Kidney epithelial cell (primary cell): ENCODE measurements at regions not wholly inside any gene's neighbourhood (a gene's known extent, or its start where the extent isn't known, plus 50 kb on each side); places are given as distances from the start of the nearest gene placed in this dataset.
A peak's percentile ranks its signal among the peaks of the same experiment; 100 is the strongest.

Experiments
- DNase-seq: peaks from one replicate; pipeline ENCODE4 v3.0.0-alpha.2; 2010; ENCODE audit warnings: low read depth
- H3K27me3 ChIP-seq: 2 replicates; pipeline ENCODE4 v1.6.0; 2011; ENCODE audit warnings: low read length; ENCODE audit not compliant: control insufficient read depth, insufficient read depth
- H3K36me3 ChIP-seq: 2 replicates; pipeline ENCODE4 v1.5.1; 2011; ENCODE audit warnings: low read length; ENCODE audit not compliant: control insufficient read depth, insufficient read depth
- H3K4me3 ChIP-seq: 2 replicates; pipeline ENCODE4 v1.5.1; 2011; ENCODE audit warnings: low read depth, mild to moderate bottlenecking, control low read depth, low read length
- CTCF ChIP-seq: IDR thresholded peaks from 2 replicates; pipeline ENCODE4 v1.5.1; 2011; ENCODE audit warnings: mild to moderate bottlenecking, moderate library complexity, low read length, control low read depth, inconsistent platforms; ENCODE audit not compliant: insufficient read depth, poor library complexity, severe bottlenecking

- peak; percentile 18 for TF ChIP-seq CTCF
- Histone ChIP-seq H3K36me3 (no peaks in the 10 kb centered on the region), H3K4me3 (no peak overlapping the region), H3K27me3 (no peaks in the 10 kb centered on the region)
- no peak for DNase-seq
Measured at GRCh38 chr9:107155244-107155817, 127.7 kb upstream of the RAD23B start.

- TF ChIP-seq CTCF: peak; percentile 66
- Histone ChIP-seq H3K27me3 (no peaks in the 10 kb centered on the region), H3K4me3 (no peak overlapping the region), H3K36me3 (no peaks in the 10 kb centered on the region)
- no peak for DNase-seq
Measured at GRCh38 chr9:107158321-107158720, 124.8 kb upstream of the RAD23B start.

GRCh38 chr9:107161338-107161737 lies 121.7 kb upstream of the RAD23B start:
- Histone ChIP-seq H3K27me3 (no peaks in the 10 kb centered on the region), H3K4me3 (no peak overlapping the region), H3K36me3 (no peaks in the 10 kb centered on the region)
- no peak for DNase-seq
- TF ChIP-seq CTCF: no peak

GRCh38 chr9:107163370-107163769 lies 119.7 kb upstream of the RAD23B start:
- H3K36me3 ChIP-seq: no peaks in the 10 kb centered on the region
- no peak for DNase-seq

GRCh38 chr9:107169796-107170195 lies 113.3 kb upstream of the RAD23B start:
- TF ChIP-seq CTCF: no peak
- H3K27me3 ChIP-seq: no peaks in the 10 kb centered on the region
- H3K4me3 ChIP-seq: no peak overlapping the region
- no peaks in the 10 kb centered on the region for H3K36me3 ChIP-seq
- no peak for DNase-seq

More at GRCh38 chr9:107163370-107163769, 119.7 kb upstream of the RAD23B start:
- Histone ChIP-seq H3K27me3 (no peaks in the 10 kb centered on the region), H3K4me3 (no peak overlapping the region)
- TF ChIP-seq CTCF: no peak

GRCh38 chr9:107170801-107171200 lies 112.3 kb upstream of the RAD23B start:
- H3K27me3 ChIP-seq: no peaks in the 10 kb centered on the region
- TF ChIP-seq CTCF: no peak
- no peaks in the 10 kb centered on the region for H3K36me3 ChIP-seq
- no peak for DNase-seq
- H3K4me3 ChIP-seq: no peak overlapping the region
